OCI-LY1 (cell line): ENCODE measurements at regions not wholly inside any gene's neighbourhood (a gene's known extent, or its start where the extent isn't known, plus 50 kb on each side); places are given as distances from the start of the nearest gene placed in this dataset.

Experiments
- H2AFZ ChIP-seq: fragments of 200-600 bp; sonication (generic), shearing (Covaris generic); 2 replicates; pipeline ENCODE4 v1.6.0; 2014; ENCODE audit warnings: antibody characterized with exemption, mild to moderate bottlenecking, low read length
- H3F3A ChIP-seq: fragments of 200-600 bp; sonication (generic), shearing (Covaris generic); 2 replicates; pipeline ENCODE4 v1.6.0; 2014; ENCODE audit warnings: mild to moderate bottlenecking, antibody characterized with exemption, low read length, moderate library complexity; ENCODE audit not compliant: insufficient read depth
- H3K27ac ChIP-seq: fragments of 200-600 bp; sonication (generic); 2 replicates; pipeline ENCODE4 v1.5.1; 2014; ENCODE audit warnings: low read length, mixed run types, mild to moderate bottlenecking, low read depth; ENCODE audit not compliant: poor library complexity, severe bottlenecking
- H3K27me3 ChIP-seq: fragments of 200-600 bp; sonication (generic); 2 replicates; pipeline ENCODE4 v1.6.0; 2014; ENCODE audit warnings: antibody characterized with exemption, mild to moderate bottlenecking, low read length, moderate library complexity; ENCODE audit not compliant: insufficient read depth
- H3K36me3 ChIP-seq: fragments of 200-600 bp; sonication (generic); 2 replicates; pipeline ENCODE4 v1.6.1; 2014; ENCODE audit warnings: mild to moderate bottlenecking, antibody characterized with exemption, low read length, moderate library complexity, mixed read lengths; ENCODE audit not compliant: insufficient read depth
- H3K4me1 ChIP-seq: fragments of 200-600 bp; sonication (generic); 2 replicates; pipeline ENCODE4 v1.5.1; 2014; ENCODE audit warnings: mild to moderate bottlenecking, low read length, moderate library complexity; ENCODE audit not compliant: insufficient read depth, severe bottlenecking
- H3K4me2 ChIP-seq: fragments of 200-600 bp; sonication (generic), shearing (Covaris generic); 2 replicates; pipeline ENCODE4 v1.6.1; 2014; ENCODE audit warnings: low read length
- H3K4me3 ChIP-seq: fragments of 200-600 bp; sonication (generic); 2 replicates; pipeline ENCODE4 v1.5.1; 2014; ENCODE audit warnings: low read length, low read depth, mild to moderate bottlenecking, mixed read lengths; ENCODE audit not compliant: poor library complexity, severe bottlenecking
- H3K79me2 ChIP-seq: fragments of 200-600 bp; shearing (Covaris generic); 2 replicates; pipeline ENCODE4 v1.6.1; 2016; ENCODE audit warnings: mixed run types, low read length, mixed read lengths; ENCODE audit not compliant: insufficient read depth
- H3K9ac ChIP-seq: fragments of 200-600 bp; sonication (generic), shearing (Covaris generic); 2 replicates; pipeline ENCODE4 v1.6.1; 2014; ENCODE audit warnings: mild to moderate bottlenecking, low read length, mixed read lengths
- H3K9me2 ChIP-seq: fragments of 200-600 bp; sonication (generic), shearing (Covaris generic); 2 replicates; pipeline ENCODE4 v1.6.1; 2014; ENCODE audit warnings: low read depth, mild to moderate bottlenecking, low read length, mixed read lengths
- H3K9me3 ChIP-seq: fragments of 200-600 bp; shearing (Covaris generic); 2 replicates; pipeline ENCODE4 v1.6.1; 2014; ENCODE audit warnings: low read length, mixed read lengths
- H4K20me1 ChIP-seq: fragments of 200-600 bp; sonication (generic), shearing (Covaris generic); 2 replicates; pipeline ENCODE4 v1.6.0; 2016; ENCODE audit warnings: mild to moderate bottlenecking, low read length; ENCODE audit not compliant: insufficient read depth
- EZH2 ChIP-seq: fragments of 200-600 bp; sonication (generic), shearing (Covaris generic); IDR thresholded peaks from 2 replicates; pipeline ENCODE4 v1.8.0; 2017; ENCODE audit warnings: borderline replicate concordance, mixed run types, mild to moderate bottlenecking, antibody characterized with exemption, low read length, moderate library complexity, mixed read lengths
- TF ChIP-seq, protein P1 (sequence below): fragments of 200-600 bp; sonication (generic), shearing (Covaris generic); IDR thresholded peaks from 2 replicates; pipeline ENCODE4 v1.5.1; 2017; ENCODE audit warnings: mild to moderate bottlenecking, antibody characterized with exemption, low read length, moderate library complexity, mixed read lengths

DNA sequence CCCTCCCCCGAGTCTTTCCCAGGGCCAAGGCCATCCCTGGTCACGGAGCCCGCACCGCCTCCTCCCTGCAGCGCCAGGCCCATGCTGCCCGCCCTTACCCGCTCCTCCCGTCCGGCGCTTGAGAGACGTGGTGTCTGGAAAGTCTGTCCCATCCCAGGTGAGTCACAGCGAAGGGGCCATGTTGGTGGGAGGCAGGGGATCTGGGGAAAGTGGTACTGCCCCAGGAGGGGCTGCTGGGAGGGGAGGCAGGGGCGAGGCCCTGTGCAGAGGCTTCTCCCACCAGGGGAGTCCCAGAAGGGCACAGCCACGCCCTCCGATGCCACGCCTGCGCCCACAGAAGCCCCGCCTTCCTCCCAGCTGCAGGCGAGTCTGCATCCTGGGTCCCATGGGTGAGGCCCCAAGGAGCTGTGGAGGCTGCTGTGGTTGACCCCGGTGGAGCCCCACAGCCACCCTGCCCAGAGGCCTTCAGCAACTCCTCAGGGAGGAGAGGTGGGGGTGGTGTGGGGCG is 107.0 kb upstream of the PPP1R26 start:
- H3K27ac ChIP-seq = no peak overlapping the region
- H3K79me2 ChIP-seq = no peaks in the 10 kb centered on the region
- H3K4me2 ChIP-seq = no peak overlapping the region
- no peaks in the 10 kb centered on the region for H3K9me2 ChIP-seq
- no peaks in the 10 kb centered on the region for H3K4me1 ChIP-seq
- H4K20me1 ChIP-seq = no peaks in the 10 kb centered on the region
- no peak for TF ChIP-seq EZH2
- TF ChIP-seq, protein P1, sequence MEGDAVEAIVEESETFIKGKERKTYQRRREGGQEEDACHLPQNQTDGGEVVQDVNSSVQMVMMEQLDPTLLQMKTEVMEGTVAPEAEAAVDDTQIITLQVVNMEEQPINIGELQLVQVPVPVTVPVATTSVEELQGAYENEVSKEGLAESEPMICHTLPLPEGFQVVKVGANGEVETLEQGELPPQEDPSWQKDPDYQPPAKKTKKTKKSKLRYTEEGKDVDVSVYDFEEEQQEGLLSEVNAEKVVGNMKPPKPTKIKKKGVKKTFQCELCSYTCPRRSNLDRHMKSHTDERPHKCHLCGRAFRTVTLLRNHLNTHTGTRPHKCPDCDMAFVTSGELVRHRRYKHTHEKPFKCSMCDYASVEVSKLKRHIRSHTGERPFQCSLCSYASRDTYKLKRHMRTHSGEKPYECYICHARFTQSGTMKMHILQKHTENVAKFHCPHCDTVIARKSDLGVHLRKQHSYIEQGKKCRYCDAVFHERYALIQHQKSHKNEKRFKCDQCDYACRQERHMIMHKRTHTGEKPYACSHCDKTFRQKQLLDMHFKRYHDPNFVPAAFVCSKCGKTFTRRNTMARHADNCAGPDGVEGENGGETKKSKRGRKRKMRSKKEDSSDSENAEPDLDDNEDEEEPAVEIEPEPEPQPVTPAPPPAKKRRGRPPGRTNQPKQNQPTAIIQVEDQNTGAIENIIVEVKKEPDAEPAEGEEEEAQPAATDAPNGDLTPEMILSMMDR = no peak
- no peaks in the 10 kb centered on the region for H3K36me3 ChIP-seq
- H3F3A ChIP-seq = no peaks in the 10 kb centered on the region
- no peak overlapping the region for H3K9ac ChIP-seq
- H3K9me3 ChIP-seq = no peaks in the 10 kb centered on the region
- H2AFZ ChIP-seq = no peak overlapping the region
- no peak overlapping the region for H3K4me3 ChIP-seq
- H3K27me3 ChIP-seq = no peaks in the 10 kb centered on the region; the same call in 1 of the 2 replicates

DNA sequence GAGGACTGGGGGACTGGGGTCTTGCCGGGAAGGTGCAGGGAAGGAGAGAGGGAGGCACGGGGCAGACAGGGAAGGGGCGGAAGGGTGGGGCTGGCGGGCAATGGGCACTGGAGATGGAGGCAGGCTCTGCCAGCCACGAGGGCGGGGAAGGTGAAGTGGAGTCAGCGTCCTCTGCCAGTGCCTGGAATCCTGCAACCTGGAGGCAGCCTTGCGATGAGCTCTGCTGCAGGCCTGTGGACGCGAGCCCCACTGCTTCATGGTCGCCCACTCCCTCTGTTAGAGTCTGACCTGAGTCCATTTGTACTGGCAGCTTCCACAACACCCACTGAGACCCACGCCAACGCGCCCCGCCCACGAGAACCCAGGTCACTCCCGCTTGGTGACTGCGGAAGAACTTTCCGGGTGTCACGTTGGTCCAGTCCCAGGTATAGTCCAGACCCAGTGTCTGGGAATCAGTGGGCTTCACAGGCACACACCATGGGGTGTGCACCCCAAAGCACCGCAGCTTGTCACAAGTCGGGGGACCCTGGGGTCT is 106.4 kb upstream of the PPP1R26 start:
- Histone ChIP-seq H3K9me2 (no peaks in the 10 kb centered on the region), H3K79me2 (no peaks in the 10 kb centered on the region), H3K27me3 (no peaks in the 10 kb centered on the region; the same call in 1 of the 2 replicates), H3K4me3 (no peak overlapping the region), H3K36me3 (no peaks in the 10 kb centered on the region), H3K9ac (no peak overlapping the region), H3K27ac (no peak overlapping the region), H3K4me2 (no peak overlapping the region), H4K20me1 (no peaks in the 10 kb centered on the region), H3K4me1 (no peaks in the 10 kb centered on the region), H2AFZ (no peak overlapping the region), H3K9me3 (no peaks in the 10 kb centered on the region), H3F3A (no peaks in the 10 kb centered on the region)
- TF ChIP-seq EZH2 = no peak
- TF ChIP-seq, protein P1 = no peak

DNA sequence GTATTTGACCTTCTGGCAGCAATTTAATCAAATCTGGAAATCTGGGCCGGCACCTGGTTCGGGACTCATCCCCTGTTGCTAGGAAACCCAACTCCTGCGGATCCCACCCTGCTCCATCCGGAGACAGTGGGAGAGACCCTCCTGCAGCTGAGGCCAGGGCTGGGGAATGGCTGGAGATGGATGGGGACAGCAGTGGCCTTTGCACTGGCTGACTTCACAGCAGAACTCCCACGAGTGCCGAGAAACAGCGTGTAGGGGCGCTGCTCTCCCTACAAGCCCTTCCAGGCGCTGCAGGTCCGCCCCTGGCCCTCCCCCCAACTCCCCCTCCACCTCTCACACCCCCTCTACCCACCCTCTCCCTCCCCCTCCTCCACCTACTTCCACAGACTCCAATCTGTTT is 105.8 kb upstream of the PPP1R26 start:
- Histone ChIP-seq H3K4me2 (no peak overlapping the region), H3F3A (no peaks in the 10 kb centered on the region), H3K27me3 (no peaks in the 10 kb centered on the region; the same call in 1 of the 2 replicates), H3K4me1 (no peaks in the 10 kb centered on the region), H2AFZ (no peak overlapping the region), H3K9me2 (no peaks in the 10 kb centered on the region), H3K79me2 (no peaks in the 10 kb centered on the region), H4K20me1 (no peaks in the 10 kb centered on the region), H3K36me3 (no peaks in the 10 kb centered on the region), H3K9ac (no peak overlapping the region), H3K9me3 (no peaks in the 10 kb centered on the region), H3K4me3 (no peak overlapping the region), H3K27ac (no peak overlapping the region)
- TF ChIP-seq, protein P1 = no peak
- TF ChIP-seq EZH2 = no peak
